ENCODE measurements at regions not wholly inside any gene's neighbourhood (a gene's known extent, or its start where the extent isn't known, plus 50 kb on each side); places are given as distances from the start of the nearest gene placed in this dataset.

DNA sequence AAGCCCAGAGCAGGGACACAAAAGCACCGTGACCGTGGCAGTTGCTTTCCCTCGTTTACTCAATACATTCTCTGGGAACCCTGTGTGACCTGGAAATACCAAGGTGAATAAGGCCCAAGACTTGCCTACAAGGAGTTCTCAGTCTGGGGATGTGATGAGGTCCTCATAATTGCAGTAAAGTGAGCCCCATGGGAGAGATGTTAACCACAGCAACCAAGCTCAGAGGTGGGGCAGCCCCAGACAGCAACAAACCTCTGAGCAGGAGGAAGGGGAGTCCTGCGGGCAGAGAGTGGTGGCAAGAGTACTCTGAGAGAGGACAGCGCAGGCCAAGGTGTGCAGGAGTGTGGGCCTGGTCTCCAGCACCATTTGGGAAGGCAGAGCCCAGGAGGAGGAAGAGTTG, 91.6 kb downstream of the TTC32 start:
- DNase-seq (ENCODE audit: low read depth in 2 of 3, low spot score in 1 of 3): no peak

- DNase-seq (ENCODE audit: low read depth in 2 of 3, low spot score in 1 of 3): no peak
These were observed 92.6 kb downstream of the TTC32 start for GRCh38 chr2:19809206-19809605.

DNA sequence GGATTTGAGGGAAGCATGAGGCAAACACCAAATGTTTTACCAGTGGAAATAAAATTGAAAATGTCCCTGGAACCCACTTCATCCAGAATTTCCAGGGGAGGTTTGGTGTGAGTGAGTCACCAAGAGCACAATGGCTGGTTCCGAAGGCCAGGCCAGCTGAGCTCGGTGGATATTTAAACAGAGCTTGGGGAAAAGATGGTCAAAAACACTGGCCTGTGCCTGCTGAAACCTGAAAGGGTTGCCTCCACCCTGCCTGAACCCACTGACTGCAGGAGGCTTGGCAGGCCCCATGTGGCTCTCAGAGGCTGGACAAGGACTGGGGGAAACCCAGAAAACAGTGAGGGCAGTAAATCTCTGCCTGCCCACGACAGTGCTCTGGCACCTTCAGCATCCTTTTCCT, 93.9 kb downstream of the TTC32 start:
- DNase-seq (ENCODE audit: low read depth in 2 of 3, low spot score in 1 of 3): no peak

GRCh38 chr2:19807346-19807745, 94.4 kb downstream of the TTC32 start:
- DNase-seq (ENCODE audit: low read depth in 2 of 3, low spot score in 1 of 3): no peak

- no peak for DNase-seq (ENCODE audit: low read depth in 2 of 3, low spot score in 1 of 3)
These were observed 95.2 kb downstream of the TTC32 start for GRCh38 chr2:19806591-19806990.

DNA sequence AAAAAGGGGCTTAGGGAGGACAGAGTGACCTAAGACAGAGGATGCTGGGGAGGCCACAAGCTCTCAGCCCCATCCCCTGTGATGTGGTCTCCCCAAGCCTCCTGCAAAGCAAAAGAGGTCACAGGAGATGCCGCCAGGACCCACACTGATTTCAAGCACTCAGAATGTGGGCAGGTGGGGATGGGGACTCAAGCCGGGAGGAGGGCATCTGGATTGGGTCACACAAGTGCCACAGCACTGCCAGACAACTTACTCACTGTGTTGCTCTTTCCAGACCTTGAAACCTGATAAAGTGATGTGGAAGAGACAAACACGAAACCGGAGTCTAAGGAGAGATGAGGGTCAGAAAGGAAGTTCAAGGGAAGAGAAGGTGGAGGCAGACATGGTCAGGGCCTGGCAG, 95.7 kb downstream of the TTC32 start:
- DNase-seq (ENCODE audit: low read depth in 2 of 3, low spot score in 1 of 3): no peak

DNA sequence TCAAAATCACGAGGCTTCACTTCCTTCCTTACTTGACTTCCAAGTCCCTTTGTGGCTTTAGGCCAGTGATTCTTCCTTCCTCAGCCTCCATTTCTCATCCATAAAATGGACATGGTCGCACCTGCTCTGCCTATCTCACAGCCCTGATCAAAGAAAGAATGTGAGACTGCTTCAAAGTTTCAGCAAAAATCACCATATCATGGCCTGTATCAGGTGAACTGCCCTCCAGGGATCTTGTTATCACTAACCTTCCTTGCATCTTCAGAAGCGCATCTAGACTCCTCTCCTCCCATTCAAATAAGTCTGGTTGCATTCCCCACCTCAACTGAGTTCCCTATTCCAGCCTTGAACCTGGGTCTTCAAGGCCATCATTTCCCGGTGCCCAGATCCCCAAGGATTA, 96.5 kb downstream of the TTC32 start:
- no peak for DNase-seq (ENCODE audit: low read depth in 2 of 3, low spot score in 1 of 3)

DNA sequence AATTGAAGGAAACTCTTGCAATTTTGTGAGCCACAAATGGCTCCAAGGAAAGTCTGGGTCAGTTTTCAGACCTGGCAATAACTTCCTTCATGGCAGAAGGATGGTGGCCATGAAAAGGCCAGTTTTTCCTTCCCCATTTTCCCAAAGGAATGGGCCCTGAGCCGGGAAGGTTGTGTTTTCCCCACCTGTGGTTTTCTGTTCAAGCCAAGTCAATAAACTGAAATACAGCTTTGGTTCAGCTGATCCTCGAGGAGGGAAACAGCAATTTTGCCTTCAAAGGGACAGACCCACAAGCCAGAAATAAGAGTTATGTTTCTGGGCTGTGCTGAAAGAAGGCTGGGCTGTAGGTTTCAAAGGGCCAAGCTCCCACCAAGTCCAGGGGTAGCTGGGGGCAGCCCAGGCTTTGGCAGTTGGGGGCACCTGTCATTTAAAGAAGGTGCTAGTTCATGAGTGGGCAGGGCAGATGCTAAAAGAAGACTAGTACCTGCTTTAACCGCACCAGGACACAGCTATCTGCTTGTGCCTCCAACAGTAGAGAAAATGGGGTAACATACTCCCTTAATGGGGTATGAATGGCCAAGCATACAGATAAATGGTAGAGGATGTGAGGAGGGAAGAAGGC, 97.0 kb downstream of the TTC32 start:
- DNase-seq (ENCODE audit: low read depth in 2 of 3, low spot score in 1 of 3): no peak

GRCh38 chr2:19802086-19802841, 99.5 kb downstream of the TTC32 start:
- DNase-seq (ENCODE audit: low read depth in 2 of 3, low spot score in 1 of 3): no peak

DNA sequence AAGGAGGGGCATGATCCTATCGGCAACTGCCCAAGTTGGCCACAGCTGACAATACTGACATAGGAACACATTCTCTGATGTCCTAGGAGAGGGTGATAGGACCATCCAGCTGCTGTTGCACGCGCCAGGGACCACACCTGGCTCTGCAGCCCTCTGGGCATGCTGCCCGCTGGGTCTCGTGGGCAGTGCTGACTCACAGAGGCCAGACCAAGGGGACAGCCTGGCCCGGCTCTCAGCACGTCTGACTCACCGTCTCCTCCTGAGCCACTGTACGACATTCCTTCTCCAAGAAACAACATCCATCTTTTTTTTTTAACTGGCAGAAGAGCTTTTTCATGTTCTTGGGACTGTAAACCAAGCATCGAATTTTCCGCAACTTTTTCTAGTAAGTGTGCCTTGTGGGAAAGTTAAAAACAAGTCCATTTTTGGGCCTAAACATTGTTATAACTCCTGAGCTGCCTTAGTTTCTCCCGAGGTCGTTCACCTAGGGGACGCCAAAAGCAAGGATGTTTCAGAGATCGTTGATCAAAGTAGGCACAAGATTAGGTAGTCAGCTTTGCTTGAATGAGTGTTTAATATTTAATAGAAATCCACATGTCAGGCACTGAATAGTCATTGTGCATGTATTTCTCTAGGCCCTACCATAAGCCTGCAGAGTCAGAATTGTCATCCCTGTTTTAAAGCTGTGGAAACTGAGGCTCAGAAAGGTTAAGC, 100.3 kb downstream of the TTC32 start:
- DNase-seq (ENCODE audit: low read depth in 2 of 3, low spot score in 1 of 3): no peak

- DNase-seq (ENCODE audit: low read depth in 2 of 3, low spot score in 1 of 3): no peak
These were observed 101.0 kb downstream of the TTC32 start for GRCh38 chr2:19800796-19801195.

- DNase-seq (ENCODE audit: low read depth in 2 of 3, low spot score in 1 of 3): no peak
These were observed 101.7 kb downstream of the TTC32 start for GRCh38 chr2:19799881-19800780.

- no peak for DNase-seq (ENCODE audit: low read depth in 2 of 3, low spot score in 1 of 3)
These were observed 103.9 kb downstream of the TTC32 start for GRCh38 chr2:19797871-19798270.

GRCh38 chr2:19797243-19797810, 104.5 kb downstream of the TTC32 start:
- DNase-seq (ENCODE audit: low read depth in 2 of 3, low spot score in 1 of 3): no peak

DNA sequence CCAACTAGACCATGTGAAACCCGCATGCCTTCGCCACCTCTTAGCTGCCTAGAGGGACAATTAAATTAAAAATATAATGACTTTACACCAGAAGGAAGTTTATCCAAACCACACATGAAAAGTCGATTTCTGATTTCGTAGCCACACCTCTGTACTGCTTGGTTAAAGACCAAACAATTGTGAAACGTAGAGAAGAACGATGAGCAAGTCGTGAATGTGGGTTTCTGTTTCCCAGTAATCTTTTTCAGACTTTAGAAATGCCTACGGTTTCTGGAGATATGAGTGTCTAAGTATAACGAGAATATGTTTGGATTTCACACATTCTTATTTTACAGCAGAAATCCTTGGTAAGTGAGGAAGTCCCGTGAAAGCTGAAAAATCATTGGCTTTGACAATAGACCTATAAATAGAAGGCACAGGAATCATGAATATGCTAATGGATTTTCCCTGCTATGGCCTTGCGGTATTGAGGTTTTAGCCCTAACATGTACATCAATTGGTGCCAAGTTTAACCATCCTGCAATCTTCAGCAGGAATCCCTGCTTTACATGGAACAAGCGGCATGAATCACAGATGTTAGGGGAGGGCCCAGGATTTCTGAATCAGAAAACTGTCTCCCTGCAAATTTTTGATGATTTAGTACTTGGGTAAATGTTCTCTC, 105.6 kb downstream of the TTC32 start:
- DNase-seq (ENCODE audit: low read depth in 2 of 3, low spot score in 1 of 3): no peak

DNA sequence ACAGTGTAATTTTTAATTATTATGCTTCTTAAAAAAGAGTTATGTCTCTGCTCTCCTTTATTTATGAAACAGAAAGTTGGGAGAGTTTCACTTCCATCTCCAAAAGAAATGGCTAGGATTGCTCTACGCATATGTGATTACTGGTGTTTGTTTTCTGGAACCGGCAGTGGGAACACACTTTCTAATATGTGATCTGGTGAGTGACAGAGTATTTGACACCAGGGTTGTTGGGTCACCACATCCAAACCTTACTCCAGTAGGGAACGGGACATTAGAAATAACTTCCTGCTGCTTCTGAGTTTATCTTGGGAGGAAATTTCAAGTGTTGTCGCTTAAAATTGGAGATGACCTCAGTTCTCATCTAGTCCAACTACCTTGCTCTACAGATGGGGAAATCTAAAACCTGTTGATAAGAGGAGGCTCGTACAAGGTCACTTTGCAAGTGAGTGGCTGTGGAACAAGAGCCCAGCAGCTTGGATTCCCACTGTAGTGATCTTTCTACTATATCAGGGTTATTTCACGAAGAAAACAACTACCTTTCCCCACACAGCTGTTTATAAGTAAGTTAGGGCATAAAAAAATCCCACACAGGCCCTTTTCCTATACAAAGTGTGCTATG, 108.5 kb downstream of the TTC32 start:
- no peak for DNase-seq (ENCODE audit: low read depth in 2 of 3, low spot score in 1 of 3)

GRCh38 chr2:19790291-19790690, 111.5 kb downstream of the TTC32 start:
- no peak for DNase-seq (ENCODE audit: low read depth in 2 of 3, low spot score in 1 of 3)

DNA sequence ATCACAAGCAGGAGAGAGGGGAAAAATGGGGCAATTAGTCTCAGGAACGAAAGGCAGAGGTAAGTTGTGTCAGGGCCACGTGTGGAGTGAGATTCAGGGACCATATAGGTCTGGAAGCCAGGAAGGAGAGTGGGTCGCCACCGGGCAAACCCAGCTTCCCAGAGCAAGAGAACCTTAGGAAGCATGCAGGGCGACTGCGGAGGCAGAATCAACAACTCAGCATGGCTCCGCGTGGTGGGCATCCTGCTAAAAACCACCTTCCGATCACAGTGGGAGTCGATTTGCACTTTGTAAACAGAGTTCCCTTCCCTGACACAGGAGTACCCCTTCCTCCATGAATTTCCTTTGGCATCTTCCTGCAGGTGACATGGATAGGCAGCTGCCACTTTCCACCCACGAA, 114.6 kb downstream of the TTC32 start:
- DNase-seq (ENCODE audit: low read depth in 2 of 3, low spot score in 1 of 3): no peak

DNA sequence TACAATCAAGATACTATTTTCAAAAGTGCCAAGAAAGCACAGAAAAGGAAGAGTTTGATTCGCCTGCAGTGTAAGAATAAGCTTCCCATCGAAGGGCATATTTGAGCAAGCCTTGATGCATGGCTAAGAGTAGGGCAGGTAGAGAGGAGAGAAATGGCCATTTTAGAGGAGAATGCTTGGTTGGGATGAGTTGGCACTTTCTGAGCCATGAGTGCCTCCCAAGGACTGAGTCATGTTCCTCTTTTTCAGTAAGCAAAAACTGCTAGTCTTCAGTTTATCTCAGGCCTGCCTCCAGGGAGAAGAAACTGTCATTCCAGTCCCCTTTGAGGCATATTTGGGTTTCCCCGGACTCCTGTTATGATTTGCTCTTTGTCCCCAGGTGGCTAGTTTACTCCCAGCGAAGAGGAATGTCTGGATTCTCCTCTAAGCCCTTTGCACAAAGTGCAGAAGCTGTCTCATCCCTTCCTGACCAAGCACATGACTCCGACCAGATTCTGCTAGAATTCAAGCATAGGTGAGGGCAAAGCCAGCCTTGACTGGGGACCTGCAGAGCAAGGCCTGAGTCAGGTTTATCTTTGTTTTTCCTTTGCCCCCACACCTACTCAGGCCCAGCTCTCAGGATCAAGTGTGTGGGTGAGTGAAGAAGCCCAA, 115.2 kb downstream of the TTC32 start:
- no peak for DNase-seq (ENCODE audit: low read depth in 2 of 3, low spot score in 1 of 3)

DNA sequence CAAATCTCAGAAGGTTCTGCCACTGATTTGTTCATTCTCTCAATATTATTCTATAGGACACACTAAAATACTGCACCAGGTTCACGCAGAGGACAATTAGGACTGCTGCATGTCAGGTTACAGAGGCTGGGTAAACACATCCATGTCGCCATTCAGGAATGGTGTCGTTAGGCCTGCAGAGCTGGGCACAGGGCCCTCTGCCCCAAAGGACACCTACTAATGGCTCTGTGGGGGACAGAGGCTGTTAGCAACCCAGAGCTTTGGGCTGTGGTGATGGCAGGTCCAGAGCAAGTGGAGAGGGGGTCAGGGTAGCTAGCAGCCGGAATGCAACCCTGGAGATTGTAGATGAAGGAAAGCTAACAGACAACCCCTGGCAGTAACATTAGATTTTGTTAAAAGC, 115.9 kb downstream of the TTC32 start:
- no peak for DNase-seq (ENCODE audit: low read depth in 2 of 3, low spot score in 1 of 3)

Measured in stimulated activated CD4-positive, alpha-beta T cell treated with anti-CD3 and anti-CD28 coated beads, Interleukin-12 subunit alpha, Interleukin-12 subunit beta, amount 100 ng/mL, for 48 hours (primary cell).